GM12891 (cell line): ENCODE measurements at regions not wholly inside any gene's neighbourhood (a gene's known extent, or its start where the extent isn't known, plus 50 kb on each side); places are given as distances from the start of the nearest gene placed in this dataset.

ENCODE experiments used
- PAX5 ChIP-seq: IDR thresholded peaks from 2 replicates; pipeline ENCODE4 v1.6.1; 2011; ENCODE audit warnings: low read length, moderate library complexity, mild to moderate bottlenecking; ENCODE audit not compliant: insufficient read depth, severe bottlenecking
- POLR2A ChIP-seq: IDR thresholded peaks from 2 replicates; pipeline ENCODE4 v1.6.1; 2011; ENCODE audit warnings: low read depth, low read length, control low read depth
- POLR2AphosphoS5 ChIP-seq: IDR thresholded peaks from 2 replicates; pipeline ENCODE4 v1.6.1; 2011; ENCODE audit warnings: low read depth, low read length, control low read depth
- SPI1 ChIP-seq: IDR thresholded peaks from 2 replicates; pipeline ENCODE4 v1.6.1; 2011; ENCODE audit warnings: low read depth, low read length, control low read depth
- TAF1 ChIP-seq: IDR thresholded peaks from 2 replicates; pipeline ENCODE4 v1.6.1; 2011; ENCODE audit warnings: low read depth, low read length, control low read depth

DNA sequence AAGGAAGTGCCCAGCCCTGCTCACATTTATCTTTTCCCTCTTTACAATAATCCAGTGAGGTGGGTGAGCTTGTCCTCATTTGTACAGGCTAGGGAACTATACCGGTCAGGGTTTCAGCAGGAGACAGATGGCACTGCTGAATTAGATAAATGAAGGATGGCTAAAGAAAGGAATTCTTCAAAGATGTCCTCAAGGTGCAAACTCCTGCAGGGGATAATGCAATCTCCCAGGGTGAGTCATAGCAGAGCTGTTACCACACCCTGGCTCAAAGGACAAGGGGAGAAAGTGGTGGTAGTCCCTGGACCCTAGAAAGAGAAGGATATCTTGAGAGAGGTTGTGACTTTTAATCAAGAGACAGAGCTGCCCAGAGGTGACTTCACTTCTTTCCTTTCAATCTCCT lies 66.7 kb downstream of the RFPL4B start:
- TF ChIP-seq TAF1 (no peak), POLR2A (no peak), POLR2AphosphoS5 (no peak), PAX5 (no peak), SPI1 (no peak)
